Stomach (tissue), 4 donors: ENCODE measurements at regions not wholly inside any gene's neighbourhood (a gene's known extent, or its start where the extent isn't known, plus 50 kb on each side); places are given as distances from the start of the nearest gene placed in this dataset.

Source experiments
- CTCF ChIP-seq, 7 experiments: fragments of 450-650 bp in 4 of 7; fragments of 200-600 bp in 3 of 7; sonication (generic) in 3 of 7; IDR thresholded peaks; one replicate each; pipeline ENCODE4 v1.5.1; 2016 to 2019; ENCODE audit warnings: antibody characterized with exemption in 7 of 7, control low read depth in 2 of 7, mild to moderate bottlenecking in 1 of 7
- EP300 ChIP-seq: sonication (generic); formaldehyde crosslinking; IDR thresholded peaks from one replicate; pipeline ENCODE4 v1.6.1; 2017; ENCODE audit warnings: antibody characterized with exemption

DNA sequence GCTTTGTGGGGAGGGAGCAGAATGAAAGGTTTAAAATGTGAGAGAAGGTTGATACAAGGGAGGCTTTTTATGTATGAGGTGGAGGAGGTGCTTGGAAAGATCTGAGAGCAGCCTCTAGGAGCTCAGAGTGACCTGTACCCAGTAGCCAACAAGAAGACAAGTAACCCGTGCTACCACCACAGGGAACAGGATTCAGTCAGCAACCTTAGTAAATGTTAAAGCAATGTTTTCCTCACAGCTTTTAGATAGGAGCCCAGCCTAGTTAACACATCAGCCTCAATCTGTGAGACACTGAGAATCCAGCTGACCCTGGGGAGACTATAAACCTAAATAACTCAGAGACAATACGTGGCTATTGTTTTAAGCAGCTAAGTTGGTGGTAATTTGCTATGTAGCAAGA, 194.9 kb upstream of the NT5C1B start:
- TF ChIP-seq CTCF (IDR thresholded peaks at IDR 0.05): no peak
- TF ChIP-seq EP300: no peak
